H9 (cell line): ENCODE measurements at regions not wholly inside any gene's neighbourhood (a gene's known extent, or its start where the extent isn't known, plus 50 kb on each side); places are given as distances from the start of the nearest gene placed in this dataset.

Experiments used
- DNase-seq: peaks from one replicate; pipeline ENCODE4 v3.0.0-alpha.2; 2017
- H2AFZ ChIP-seq: one replicate; pipeline ENCODE4 v1.6.1; 2013; ENCODE audit warnings: mild to moderate bottlenecking, low read length, control low read depth, moderate library complexity
- H2AK5ac ChIP-seq: 2 replicates; pipeline ENCODE4 v1.6.1; 2013; ENCODE audit warnings: low read length, control low read depth, mixed read lengths; ENCODE audit not compliant: insufficient read length
- H2BK120ac ChIP-seq: one replicate; pipeline ENCODE4 v1.6.1; 2013; ENCODE audit warnings: low read depth, mild to moderate bottlenecking, low read length, control low read depth, inconsistent platforms; ENCODE audit not compliant: poor library complexity, severe bottlenecking
- H2BK12ac ChIP-seq: 2 replicates; pipeline ENCODE4 v1.6.1; 2013; ENCODE audit warnings: low read length, control low read depth, mixed read lengths, low read depth; ENCODE audit not compliant: insufficient read length
- H2BK15ac ChIP-seq: 2 replicates; pipeline ENCODE4 v1.6.1; 2013; ENCODE audit warnings: low read depth, low read length, control low read depth
- H2BK20ac ChIP-seq: one replicate; pipeline ENCODE4 v1.6.1; 2013; ENCODE audit warnings: low read depth, mild to moderate bottlenecking, low read length, control low read depth, inconsistent platforms; ENCODE audit not compliant: poor library complexity, severe bottlenecking
- H2BK5ac ChIP-seq: 2 replicates; pipeline ENCODE4 v1.6.1; 2013; ENCODE audit warnings: low read length, control low read depth, mixed read lengths; ENCODE audit not compliant: insufficient read length
- H3K14ac ChIP-seq: 2 replicates; pipeline ENCODE4 v1.6.1; 2013; ENCODE audit warnings: low read length, control low read depth; ENCODE audit not compliant: insufficient read depth
- H3K18ac ChIP-seq: 2 replicates; pipeline ENCODE4 v1.6.1; 2013; ENCODE audit warnings: low read depth, mild to moderate bottlenecking, mixed read lengths, low read length, control low read depth; ENCODE audit not compliant: insufficient read length
- H3K23ac ChIP-seq: 2 replicates; pipeline ENCODE4 v1.6.1; 2013; ENCODE audit warnings: low read length, control low read depth, mixed read lengths, low read depth; ENCODE audit not compliant: insufficient read length
- H3K23me2 ChIP-seq: 2 replicates; pipeline ENCODE4 v1.6.1; 2013; ENCODE audit warnings: low read depth, mild to moderate bottlenecking, mixed read lengths, low read length, control low read depth; ENCODE audit not compliant: insufficient read length, poor library complexity, severe bottlenecking
- H3K27ac ChIP-seq: 2 replicates; pipeline ENCODE4 v1.5.1; 2013; ENCODE audit warnings: low read length, control low read depth, mixed read lengths, low read depth; ENCODE audit not compliant: insufficient read length
- H3K27me3 ChIP-seq: 2 replicates; pipeline ENCODE4 v1.6.1; 2013; ENCODE audit warnings: low read length, control low read depth, inconsistent platforms; ENCODE audit not compliant: insufficient read depth
- H3K4ac ChIP-seq: 2 replicates; pipeline ENCODE4 v1.6.1; 2013; ENCODE audit warnings: low read depth, mild to moderate bottlenecking, control low read depth, inconsistent platforms, low read length, moderate library complexity
- H3K4me1 ChIP-seq: 2 replicates; pipeline ENCODE4 v1.6.1; 2013; ENCODE audit warnings: low read length, control low read depth, inconsistent platforms; ENCODE audit not compliant: insufficient read depth
- H3K4me2 ChIP-seq: 2 replicates; pipeline ENCODE4 v1.6.1; 2013; ENCODE audit warnings: low read length, control low read depth, mixed read lengths; ENCODE audit not compliant: insufficient read length, insufficient read depth
- H3K56ac ChIP-seq: 2 replicates; pipeline ENCODE4 v1.6.1; 2013; ENCODE audit warnings: low read depth, mild to moderate bottlenecking, mixed read lengths, low read length, control low read depth; ENCODE audit not compliant: insufficient read length
- H3K79me1 ChIP-seq: 2 replicates; pipeline ENCODE4 v1.6.1; 2013; ENCODE audit warnings: low read depth, mild to moderate bottlenecking, moderate library complexity, low read length, control low read depth, inconsistent platforms; ENCODE audit not compliant: insufficient read depth, poor library complexity, severe bottlenecking
- H3K79me2 ChIP-seq: 2 replicates; pipeline ENCODE4 v1.6.1; 2013; ENCODE audit warnings: low read length, control low read depth, inconsistent platforms; ENCODE audit not compliant: insufficient read depth
- H3K9ac ChIP-seq: 2 replicates; pipeline ENCODE4 v1.6.1; 2013; ENCODE audit warnings: low read length, control low read depth, mixed read lengths; ENCODE audit not compliant: insufficient read length; ENCODE audit errors: extremely low read depth
- H3K9me3 ChIP-seq: one replicate; pipeline ENCODE4 v1.6.1; 2013; ENCODE audit warnings: low read depth, low read length, inconsistent platforms; ENCODE audit not compliant: control insufficient read depth
- H3T11ph ChIP-seq: one replicate; pipeline ENCODE4 v1.6.1; 2013; ENCODE audit warnings: mild to moderate bottlenecking, low read length, control low read depth, inconsistent platforms
- H4K20me1 ChIP-seq: one replicate; pipeline ENCODE4 v1.6.1; 2013; ENCODE audit not compliant: control insufficient read depth, insufficient read length, insufficient read depth
- H4K5ac ChIP-seq: 2 replicates; pipeline ENCODE4 v1.6.1; 2013; ENCODE audit warnings: low read depth, mild to moderate bottlenecking, mixed read lengths, low read length, control low read depth; ENCODE audit not compliant: insufficient read length
- H4K8ac ChIP-seq: replicated peaks from 2 replicates; pipeline ENCODE4 v1.6.1; 2013; ENCODE audit warnings: low read length, control low read depth, mixed read lengths, low read depth; ENCODE audit not compliant: insufficient read length
- H4K91ac ChIP-seq: 2 replicates; pipeline ENCODE4 v1.6.1; 2013; ENCODE audit warnings: low read depth, mild to moderate bottlenecking, moderate library complexity, mixed read lengths, low read length, control low read depth; ENCODE audit not compliant: insufficient read length
- H3K27ac Mint-ChIP-seq, 3 experiments: 2 replicates in 2 of 3; 3 replicates in 1 of 3; pipeline ENCODE4 v1.8.0; 2020 to 2021; ENCODE audit warnings: mixed read lengths in 3 of 3, mild to moderate bottlenecking in 1 of 3, moderate library complexity in 1 of 3
- H3K27me3 Mint-ChIP-seq: 2 replicates; pipeline ENCODE4 v1.8.0; 2021; ENCODE audit warnings: low read depth, mild to moderate bottlenecking, moderate library complexity, mixed read lengths
- H3K36me3 Mint-ChIP-seq, 3 experiments: 2 replicates in 2 of 3; 3 replicates in 1 of 3; pipeline ENCODE4 v1.8.0; 2020 to 2021; ENCODE audit warnings: low read depth in 3 of 3, mixed read lengths in 3 of 3; ENCODE audit not compliant: insufficient read depth in 1 of 3
- H3K4me1 Mint-ChIP-seq, 2 experiments: 2 replicates each; pipeline ENCODE4 v1.8.0; 2020; ENCODE audit warnings: mixed read lengths in 2 of 2
- H3K4me3 Mint-ChIP-seq, 2 experiments: 2 replicates in 1 of 2; 3 replicates in 1 of 2; pipeline ENCODE4 v1.8.0; 2020 to 2021; ENCODE audit warnings: mild to moderate bottlenecking in 2 of 2, mixed read lengths in 2 of 2, moderate library complexity in 1 of 2
- H3K9me3 Mint-ChIP-seq, 2 experiments: 2 replicates in 1 of 2; 3 replicates in 1 of 2; pipeline ENCODE4 v1.8.0; 2020; ENCODE audit warnings: mild to moderate bottlenecking in 2 of 2, mixed read lengths in 2 of 2, moderate library complexity in 1 of 2
- WGBS: extraction: QIAGEN DNeasy Blood & Tissue Kit; methylation state at CpG from one replicate; pipeline ENCODE4 v1.1.7; 2013; ENCODE audit warnings: missing lambda C conversion rate, low lambda C conversion rate, mixed read lengths; ENCODE audit not compliant: insufficient read length; ENCODE audit errors: extremely low coverage; 5-methylcytosine and 5-hydroxymethylcytosine counted together
- TF ChIP-seq, protein P1 (sequence below): fragments of 200-600 bp; sonication (generic); conservative IDR thresholded peaks from 3 replicates; pipeline ENCODE4 v1.8.0; 2021; ENCODE audit warnings: antibody characterized with exemption, mild to moderate bottlenecking

DNA sequence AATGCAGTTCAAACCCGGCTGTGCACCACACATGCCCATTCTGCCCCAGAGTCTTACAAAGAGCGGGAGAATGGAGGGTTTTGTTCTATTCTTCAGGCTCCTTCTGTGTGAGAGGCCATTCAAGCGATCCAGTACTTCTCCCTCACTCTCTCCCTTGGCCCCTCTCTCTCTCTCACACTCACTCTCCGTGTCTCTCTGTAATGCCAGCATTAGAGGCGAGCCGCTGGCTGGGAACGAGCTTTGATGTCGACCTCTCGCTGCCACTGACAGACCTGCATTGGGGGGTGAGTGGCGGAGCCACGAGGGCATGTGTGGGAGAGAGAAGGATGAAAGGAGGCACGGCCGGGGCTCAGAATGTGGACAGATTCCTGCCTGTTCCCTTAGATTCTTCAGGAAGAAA is 231.7 kb upstream of the ARRDC4 start:
- Histone ChIP-seq H3K4me1 (no peaks in the 10 kb centered on the region), H4K8ac (no peak overlapping the region), H3K9me3 (no peaks in the 10 kb centered on the region), H3K79me2 (no peaks in the 10 kb centered on the region), H3K23ac (no peak overlapping the region), H3K56ac (no peak overlapping the region), H3K79me1 (no peaks in the 10 kb centered on the region), H3K9ac (no peak overlapping the region), H3K4ac (no peak overlapping the region), H2AK5ac (no peak overlapping the region), H4K20me1 (no peaks in the 10 kb centered on the region), H2BK15ac (no peak overlapping the region), H2BK120ac (no peak overlapping the region), H3K27ac (no peak overlapping the region), H3K23me2 (no peaks in the 10 kb centered on the region), H3K27me3 (no peaks in the 10 kb centered on the region), H2BK20ac (no peak overlapping the region), H3T11ph (no peak overlapping the region), H2BK5ac (no peak overlapping the region), H2AFZ (no peak overlapping the region), H4K5ac (no peak overlapping the region), H3K18ac (no peak overlapping the region), H3K14ac (no peak overlapping the region), H4K91ac (no peak overlapping the region), H2BK12ac (no peak overlapping the region), H3K4me2 (no peak overlapping the region)
- WGBS: no CpG with 5 or more reads among the region's 13 CpGs
- peaks cover 4% of the 10 kb centered on the region for H3K27me3 Mint-ChIP-seq
- H3K9me3 Mint-ChIP-seq: no peaks in the 10 kb centered on the region
- TF ChIP-seq, protein P1, sequence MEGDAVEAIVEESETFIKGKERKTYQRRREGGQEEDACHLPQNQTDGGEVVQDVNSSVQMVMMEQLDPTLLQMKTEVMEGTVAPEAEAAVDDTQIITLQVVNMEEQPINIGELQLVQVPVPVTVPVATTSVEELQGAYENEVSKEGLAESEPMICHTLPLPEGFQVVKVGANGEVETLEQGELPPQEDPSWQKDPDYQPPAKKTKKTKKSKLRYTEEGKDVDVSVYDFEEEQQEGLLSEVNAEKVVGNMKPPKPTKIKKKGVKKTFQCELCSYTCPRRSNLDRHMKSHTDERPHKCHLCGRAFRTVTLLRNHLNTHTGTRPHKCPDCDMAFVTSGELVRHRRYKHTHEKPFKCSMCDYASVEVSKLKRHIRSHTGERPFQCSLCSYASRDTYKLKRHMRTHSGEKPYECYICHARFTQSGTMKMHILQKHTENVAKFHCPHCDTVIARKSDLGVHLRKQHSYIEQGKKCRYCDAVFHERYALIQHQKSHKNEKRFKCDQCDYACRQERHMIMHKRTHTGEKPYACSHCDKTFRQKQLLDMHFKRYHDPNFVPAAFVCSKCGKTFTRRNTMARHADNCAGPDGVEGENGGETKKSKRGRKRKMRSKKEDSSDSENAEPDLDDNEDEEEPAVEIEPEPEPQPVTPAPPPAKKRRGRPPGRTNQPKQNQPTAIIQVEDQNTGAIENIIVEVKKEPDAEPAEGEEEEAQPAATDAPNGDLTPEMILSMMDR: no peak
- DNase-seq: no peak
- no peaks in the 10 kb centered on the region for H3K4me1 Mint-ChIP-seq
- H3K36me3 Mint-ChIP-seq: no peaks in the 10 kb centered on the region
- no peak overlapping the region for H3K27ac Mint-ChIP-seq
- no peak overlapping the region for H3K4me3 Mint-ChIP-seq
